MCF 10A (cell line): ENCODE measurements at regions not wholly inside any gene's neighbourhood (a gene's known extent, or its start where the extent isn't known, plus 50 kb on each side); places are given as distances from the start of the nearest gene placed in this dataset.

Experiments
- BruUV-seq: library from RNA; stranded (reverse); fragments of 400-500 nt; replicated peaks from 2 replicates; lab custom pipeline; 2021; lab: Mats Ljungman, UMichigan
- CTCF ChIA-PET: fragments of 300-600 bp; sonication (Branson Sonifier 250); formaldehyde crosslinking; extraction: SDS; loops from one replicate; lab custom pipeline; 2021; ENCODE audit warnings: antibody characterized with exemption, inconsistent platforms; lab: Yijun Ruan, JAX
- POLR2A ChIA-PET: fragments of 300-600, 350-650 bp; sonication (Branson Sonifier 250); formaldehyde crosslinking; extraction: SDS; loops from one replicate; lab custom pipeline; 2020; ENCODE audit warnings: antibody characterized with exemption, inconsistent platforms; lab: Yijun Ruan, JAX
- DNase-seq: peaks from one replicate; pipeline ENCODE4 v3.0.0-alpha.2; 2018; ENCODE audit not compliant: unreplicated experiment
- H3K27ac Mint-ChIP-seq: one replicate; pipeline ENCODE4 v1.8.0; 2022; ENCODE audit warnings: mild to moderate bottlenecking, low read depth, mixed read lengths; ENCODE audit not compliant: unreplicated experiment
- H3K27me3 Mint-ChIP-seq: one replicate; pipeline ENCODE4 v1.8.0; 2022; ENCODE audit warnings: mixed read lengths; ENCODE audit not compliant: insufficient read depth, unreplicated experiment
- H3K36me3 Mint-ChIP-seq: one replicate; pipeline ENCODE4 v1.8.0; 2022; ENCODE audit warnings: mild to moderate bottlenecking, moderate library complexity, mixed read lengths; ENCODE audit not compliant: insufficient read depth, unreplicated experiment
- H3K4me1 Mint-ChIP-seq: one replicate; pipeline ENCODE4 v1.8.0; 2022; ENCODE audit warnings: mixed read lengths; ENCODE audit not compliant: insufficient read depth, unreplicated experiment
- H3K4me3 Mint-ChIP-seq: one replicate; pipeline ENCODE4 v1.8.0; 2022; ENCODE audit warnings: mild to moderate bottlenecking, moderate library complexity, mixed read lengths; ENCODE audit not compliant: unreplicated experiment
- H3K9me3 Mint-ChIP-seq: one replicate; pipeline ENCODE4 v1.8.0; 2022; ENCODE audit warnings: mixed read lengths; ENCODE audit not compliant: unreplicated experiment
- intact Hi-C: fragments of 100-400 bp; cut with micrococcal nuclease; formaldehyde crosslinking; loops from 2 replicates; pipeline ENCODE4 v1.14.1; 2022
- TF ChIP-seq, protein P1 (sequence below): fragments of 200-600 bp; IDR thresholded peaks from one replicate; pipeline ENCODE4 v1.8.0; 2022; ENCODE audit warnings: antibody characterized with exemption, mild to moderate bottlenecking; ENCODE audit not compliant: unreplicated experiment

GRCh38 chr5:136811551-136811950, 446.2 kb upstream of the TRPC7 start:
- ChIA-PET POLR2A (interaction anchor here (0.9 kb wide), 1 partner anchor 8 kb away, joined by 3 read pairs; no protein-coding TSS in a partner anchor), CTCF (interaction anchor here (0.5 to 1.5 kb wide), 5 partner anchors 30 to 744 kb away, joined by 3 to 4 read pairs (median 4); no protein-coding TSS in a partner anchor)
- intact Hi-C loops, result no loop called here
- no peaks in the 10 kb centered on the region for H3K9me3 Mint-ChIP-seq
- no peaks in the 10 kb centered on the region for H3K36me3 Mint-ChIP-seq
- DNase-seq, result peak; percentile 76
- H3K4me3 Mint-ChIP-seq, result no peak overlapping the region
- TF ChIP-seq, protein P1, sequence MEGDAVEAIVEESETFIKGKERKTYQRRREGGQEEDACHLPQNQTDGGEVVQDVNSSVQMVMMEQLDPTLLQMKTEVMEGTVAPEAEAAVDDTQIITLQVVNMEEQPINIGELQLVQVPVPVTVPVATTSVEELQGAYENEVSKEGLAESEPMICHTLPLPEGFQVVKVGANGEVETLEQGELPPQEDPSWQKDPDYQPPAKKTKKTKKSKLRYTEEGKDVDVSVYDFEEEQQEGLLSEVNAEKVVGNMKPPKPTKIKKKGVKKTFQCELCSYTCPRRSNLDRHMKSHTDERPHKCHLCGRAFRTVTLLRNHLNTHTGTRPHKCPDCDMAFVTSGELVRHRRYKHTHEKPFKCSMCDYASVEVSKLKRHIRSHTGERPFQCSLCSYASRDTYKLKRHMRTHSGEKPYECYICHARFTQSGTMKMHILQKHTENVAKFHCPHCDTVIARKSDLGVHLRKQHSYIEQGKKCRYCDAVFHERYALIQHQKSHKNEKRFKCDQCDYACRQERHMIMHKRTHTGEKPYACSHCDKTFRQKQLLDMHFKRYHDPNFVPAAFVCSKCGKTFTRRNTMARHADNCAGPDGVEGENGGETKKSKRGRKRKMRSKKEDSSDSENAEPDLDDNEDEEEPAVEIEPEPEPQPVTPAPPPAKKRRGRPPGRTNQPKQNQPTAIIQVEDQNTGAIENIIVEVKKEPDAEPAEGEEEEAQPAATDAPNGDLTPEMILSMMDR, result no peak
- H3K27ac Mint-ChIP-seq, result no peak overlapping the region
- peaks cover 8% of the 10 kb centered on the region for H3K27me3 Mint-ChIP-seq
- no TSS peak for BruUV-seq
- H3K4me1 Mint-ChIP-seq, result peaks cover 12% of the 10 kb centered on the region

DNA sequence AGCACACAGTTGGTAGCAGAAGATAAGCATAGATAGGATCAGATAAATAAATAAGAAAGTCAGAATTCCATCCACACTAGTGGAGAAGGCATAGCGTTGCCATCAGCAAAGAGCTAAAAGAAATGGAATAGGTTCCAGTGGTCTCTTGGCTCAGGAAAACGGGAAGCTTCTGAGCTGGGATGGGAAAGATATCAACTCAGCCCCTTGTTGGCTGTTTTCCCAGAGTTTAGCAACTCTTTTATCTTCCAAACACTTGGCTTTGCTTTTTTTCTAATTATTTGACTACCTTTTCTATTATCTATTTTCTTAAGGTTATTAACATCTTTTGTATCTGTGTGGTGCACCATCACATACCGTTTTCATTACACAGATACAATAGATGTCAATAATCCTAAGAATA, 445.7 kb upstream of the TRPC7 start:
- BruUV-seq, result no TSS peak
- ChIA-PET CTCF (interaction anchor here (0.5 to 1.5 kb wide), 6 partner anchors 29 to 745 kb away, joined by 3 to 4 read pairs (median 4); no protein-coding TSS in a partner anchor), POLR2A (interaction anchor here (0.9 to 1.3 kb wide), 2 partner anchors 8 to 16 kb away, joined by 3 to 4 read pairs; no protein-coding TSS in a partner anchor)
- no peaks in the 10 kb centered on the region for H3K36me3 Mint-ChIP-seq
- TF ChIP-seq, protein P1, result no peak
- H3K27ac Mint-ChIP-seq, result no peak overlapping the region
- DNase-seq, result no peak
- peaks cover 12% of the 10 kb centered on the region for H3K4me1 Mint-ChIP-seq
- intact Hi-C loops, result no loop called here
- peaks cover 12% of the 10 kb centered on the region for H3K27me3 Mint-ChIP-seq
- no peaks in the 10 kb centered on the region for H3K9me3 Mint-ChIP-seq
- H3K4me3 Mint-ChIP-seq, result no peak overlapping the region

DNA sequence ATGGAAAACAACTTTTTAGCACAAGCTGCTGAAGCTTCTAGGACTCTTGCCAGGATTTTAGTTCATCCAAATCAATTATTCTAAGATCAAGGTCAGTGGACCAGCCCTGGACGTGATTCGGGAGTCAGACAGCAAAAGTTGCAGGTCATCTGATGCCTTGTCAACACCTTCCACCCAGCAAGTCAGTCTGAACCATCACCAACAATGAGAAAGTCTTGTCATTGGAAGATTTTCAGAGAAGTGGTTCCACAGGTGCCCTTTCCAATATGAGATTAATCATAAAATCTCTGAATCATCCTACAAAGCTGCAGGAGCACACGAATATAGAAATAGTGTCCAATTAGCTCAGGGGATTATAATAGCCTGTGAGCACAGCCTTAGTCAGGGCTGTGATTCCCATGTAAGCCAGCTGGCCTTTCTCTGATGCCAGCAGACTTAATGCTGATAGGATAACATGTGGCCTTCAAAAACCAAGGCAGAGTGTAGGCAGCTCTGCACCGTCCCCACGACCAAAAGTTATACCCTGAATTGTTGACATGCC, 445.0 kb upstream of the TRPC7 start:
- Mint-ChIP-seq H3K27me3 (peaks cover 12% of the 10 kb centered on the region), H3K36me3 (no peaks in the 10 kb centered on the region), H3K4me1 (peaks cover 12% of the 10 kb centered on the region), H3K27ac (no peak overlapping the region), H3K9me3 (no peaks in the 10 kb centered on the region), H3K4me3 (no peak overlapping the region)
- CTCF ChIA-PET, result interaction anchor here (0.7 to 1.4 kb wide), 4 partner anchors 29 to 688 kb away, joined by 3 to 4 read pairs (median 4); partner anchors contain the start of gene SPOCK1
- TF ChIP-seq, protein P1, result no peak
- peak; percentile 51 for DNase-seq
- POLR2A ChIA-PET, result interaction anchor here (1.1 to 1.3 kb wide), 2 partner anchors 9 to 15 kb away, joined by 3 to 4 read pairs; no protein-coding TSS in a partner anchor
- BruUV-seq, result no TSS peak
- intact Hi-C loops, result no loop called here

- BruUV-seq, result no TSS peak
- ChIA-PET CTCF (interaction anchor here (1.1 to 1.7 kb wide), 2 partner anchors 511 to 689 kb away, joined by 3 to 6 read pairs; partner anchors contain the start of gene SPOCK1), POLR2A (interaction anchor here (1.1 kb wide), 1 partner anchor 10 kb away, joined by 3 read pairs; no protein-coding TSS in a partner anchor)
- peaks cover 12% of the 10 kb centered on the region for H3K4me1 Mint-ChIP-seq
- peaks cover 12% of the 10 kb centered on the region for H3K27me3 Mint-ChIP-seq
- no peaks in the 10 kb centered on the region for H3K9me3 Mint-ChIP-seq
- intact Hi-C loops, result loop anchor here (10.0 kb wide), 1 partner anchor 815 kb away; no protein-coding TSS in a partner anchor
- no peak for DNase-seq
- no peak overlapping the region for H3K27ac Mint-ChIP-seq
- TF ChIP-seq, protein P1, result no peak
- H3K36me3 Mint-ChIP-seq, result no peaks in the 10 kb centered on the region
- H3K4me3 Mint-ChIP-seq, result no peak overlapping the region
These were observed 444.0 kb upstream of the TRPC7 start for GRCh38 chr5:136809382-136809781.
